ENCODE measurements at regions not wholly inside any gene's neighbourhood (a gene's known extent, or its start where the extent isn't known, plus 50 kb on each side); places are given as distances from the start of the nearest gene placed in this dataset.
"Not testable (repeated sequence)": the region's sequence is repeated elsewhere in the genome, so short reads cannot be mapped to it uniquely, and the experiment has no call there.

DNA sequence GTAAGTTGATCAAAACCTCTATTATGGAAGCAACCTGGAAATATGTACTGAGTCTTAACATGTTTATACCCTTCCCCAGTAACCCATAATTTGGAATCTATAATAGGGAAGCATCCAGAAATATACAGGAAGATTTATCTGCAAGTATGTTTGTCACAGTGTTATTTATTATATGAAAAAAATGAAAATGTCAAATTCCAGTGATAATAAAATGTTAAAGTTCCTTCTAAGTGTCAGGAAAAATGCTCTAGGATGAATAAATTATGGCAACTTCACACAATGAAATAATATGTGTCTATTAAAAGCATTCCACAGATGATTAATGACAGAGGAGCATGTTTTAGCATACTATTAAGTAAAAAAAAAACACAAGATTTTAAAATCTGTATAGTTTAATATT, 202.3 kb upstream of the PRNP start:
- H3K4me1 Mint-ChIP-seq, result no peaks in the 10 kb centered on the region
- H3K27me3 Mint-ChIP-seq, result peaks cover 21% of the 10 kb centered on the region

DNA sequence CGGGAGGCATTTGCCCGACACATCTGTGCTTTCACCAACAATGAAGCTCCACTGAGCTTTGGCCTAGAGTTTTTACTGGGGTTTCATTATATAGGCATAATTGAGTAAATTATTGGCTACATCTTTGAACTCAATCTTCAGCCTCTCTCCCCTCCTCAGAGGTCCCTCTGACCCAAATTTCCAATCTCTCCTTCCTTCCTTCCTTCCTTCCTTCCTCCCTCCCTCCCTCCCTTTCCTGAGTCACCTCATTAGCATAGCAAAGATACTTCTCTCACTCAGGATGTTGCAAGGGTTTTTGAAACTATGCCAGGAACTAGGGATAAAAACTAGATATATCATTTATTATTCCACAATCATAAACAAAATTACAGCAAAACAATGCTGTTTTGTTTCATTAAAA, 202.8 kb upstream of the PRNP start:
- no peaks in the 10 kb centered on the region for H3K4me1 Mint-ChIP-seq
- ChIA-PET POLR2A (no interaction called here), CTCF (interaction anchor here (0.5 kb wide), 1 partner anchor 90 kb away, joined by 3 read pairs; no protein-coding TSS in a partner anchor)
- no peaks in the 10 kb centered on the region for H3K36me3 Mint-ChIP-seq (ENCODE audit: low read depth)
- DNase-seq (no peak), ATAC-seq (no peak)
- H3K9me3 Mint-ChIP-seq (ENCODE audit: low read depth), result no peaks in the 10 kb centered on the region
- H3K4me3 Mint-ChIP-seq, result no peak overlapping the region
- intact Hi-C loops (cut with DNase I, micrococcal nuclease), result no loop called here
- no peak overlapping the region for H3K27ac Mint-ChIP-seq
- peaks cover 21% of the 10 kb centered on the region for H3K27me3 Mint-ChIP-seq

More for the DNA sequence above, 202.3 kb upstream of the PRNP start:
- ChIA-PET POLR2A (no interaction called here), CTCF (interaction anchor here (0.5 kb wide), 1 partner anchor 90 kb away, joined by 3 read pairs; no protein-coding TSS in a partner anchor)
- ATAC-seq, result no peak
- intact Hi-C loops (cut with DNase I, micrococcal nuclease), result no loop called here
- no peak for DNase-seq
- Mint-ChIP-seq H3K27ac (no peak overlapping the region), H3K36me3 (ENCODE audit: low read depth) (no peaks in the 10 kb centered on the region), H3K9me3 (ENCODE audit: low read depth) (no peaks in the 10 kb centered on the region), H3K4me3 (no peak overlapping the region)

DNA sequence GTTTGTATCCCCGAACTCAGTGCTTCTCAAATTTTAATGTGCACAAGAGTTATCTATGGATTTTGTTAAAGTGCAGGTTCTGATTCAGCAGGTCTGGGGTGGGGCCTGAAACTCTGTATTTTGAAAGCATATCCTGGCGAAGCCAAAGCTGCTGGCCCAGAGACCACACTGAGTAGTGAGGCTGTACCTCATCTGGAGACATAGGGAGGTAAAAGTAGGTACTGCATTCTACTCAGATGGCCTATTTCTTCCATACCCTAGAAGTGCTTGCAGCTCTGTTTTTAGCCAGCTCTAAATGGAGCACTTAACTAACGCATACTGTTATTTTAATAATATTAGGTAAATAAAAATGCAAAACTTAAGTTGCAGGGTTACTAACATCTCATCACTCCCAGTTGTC, 206.2 kb upstream of the PRNP start:
- H3K27me3 Mint-ChIP-seq, result peaks cover 20% of the 10 kb centered on the region
- ATAC-seq, result no peak
- ChIA-PET CTCF (interaction anchor here (0.6 to 0.7 kb wide), 2 partner anchors 9 to 928 kb away, joined by 3 read pairs; no protein-coding TSS in a partner anchor), POLR2A (no interaction called here)
- H3K4me1 Mint-ChIP-seq, result no peaks in the 10 kb centered on the region
- H3K36me3 Mint-ChIP-seq (ENCODE audit: low read depth), result no peaks in the 10 kb centered on the region
- no peaks in the 10 kb centered on the region for H3K9me3 Mint-ChIP-seq (ENCODE audit: low read depth)
- intact Hi-C loops (cut with DNase I, micrococcal nuclease), result no loop called here
- no peak for DNase-seq
- H3K4me3 Mint-ChIP-seq, result no peak overlapping the region
- H3K27ac Mint-ChIP-seq, result no peak overlapping the region

DNA sequence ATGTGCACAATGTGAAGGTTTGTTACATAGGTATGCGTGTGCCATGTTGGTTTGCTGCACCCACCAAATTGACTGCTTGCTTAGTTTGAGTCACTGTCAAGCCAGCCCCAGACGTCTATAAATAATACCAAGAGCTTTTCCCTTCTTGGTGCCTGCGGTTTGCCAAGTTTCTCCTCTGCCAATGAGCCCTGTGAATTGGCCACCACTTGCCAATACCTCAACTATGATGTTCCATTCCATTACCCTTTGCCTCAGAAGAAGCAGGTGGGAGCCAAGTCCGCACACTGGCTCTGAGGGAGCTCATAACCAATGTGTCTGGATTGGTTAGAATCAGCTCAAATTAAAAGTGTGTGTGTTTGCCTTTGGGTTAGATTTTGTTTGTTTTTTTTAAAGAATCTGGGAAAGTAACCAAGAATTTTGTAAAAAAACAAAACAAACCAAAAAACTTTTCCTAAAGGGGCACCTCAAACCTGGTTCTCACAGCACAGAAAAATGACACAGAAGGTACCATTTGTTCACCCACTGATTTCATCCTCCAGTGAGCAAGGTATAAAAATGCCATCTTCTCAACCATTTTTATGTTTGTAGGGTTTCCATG, 209.3 kb upstream of the PRNP start:
- ChIA-PET POLR2A (no interaction called here), CTCF (no interaction called here)
- ATAC-seq (no peak), DNase-seq (no peak)
- H3K36me3 Mint-ChIP-seq (ENCODE audit: low read depth), result no peaks in the 10 kb centered on the region
- intact Hi-C loops (cut with DNase I, micrococcal nuclease), result no loop called here
- peaks cover 13% of the 10 kb centered on the region for H3K27me3 Mint-ChIP-seq
- no peaks in the 10 kb centered on the region for H3K9me3 Mint-ChIP-seq (ENCODE audit: low read depth)
- H3K4me3 Mint-ChIP-seq, result no peak overlapping the region
- no peaks in the 10 kb centered on the region for H3K4me1 Mint-ChIP-seq
- no peak overlapping the region for H3K27ac Mint-ChIP-seq

DNA sequence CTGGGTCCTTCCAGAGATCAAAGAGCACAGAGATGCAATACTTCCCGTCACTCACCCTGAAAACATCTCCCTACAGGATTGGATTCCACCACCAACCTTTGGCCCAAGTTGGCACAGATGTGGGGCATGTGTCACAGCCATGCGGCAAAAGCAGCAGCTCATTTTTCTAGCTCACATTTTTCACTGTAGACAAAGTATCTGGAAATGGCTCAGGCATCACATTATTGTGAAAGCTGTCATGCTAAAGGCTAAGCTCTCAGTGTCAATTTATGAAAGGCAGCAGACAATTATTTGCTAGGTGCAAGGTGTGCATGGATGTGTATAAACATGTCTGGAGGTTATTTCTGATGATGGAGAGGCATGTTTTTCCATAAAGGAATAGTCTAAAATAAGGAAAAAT, 213.3 kb upstream of the PRNP start:
- ChIA-PET CTCF (no interaction called here), POLR2A (no interaction called here)
- H3K4me3 Mint-ChIP-seq, result no peak overlapping the region
- no peaks in the 10 kb centered on the region for H3K4me1 Mint-ChIP-seq
- no peak overlapping the region for H3K27ac Mint-ChIP-seq
- no peak for ATAC-seq
- intact Hi-C loops (cut with DNase I, micrococcal nuclease), result no loop called here
- peaks cover 11% of the 10 kb centered on the region for H3K27me3 Mint-ChIP-seq
- no peak for DNase-seq
- no peaks in the 10 kb centered on the region for H3K36me3 Mint-ChIP-seq (ENCODE audit: low read depth)
- H3K9me3 Mint-ChIP-seq (ENCODE audit: low read depth), result no peaks in the 10 kb centered on the region

DNA sequence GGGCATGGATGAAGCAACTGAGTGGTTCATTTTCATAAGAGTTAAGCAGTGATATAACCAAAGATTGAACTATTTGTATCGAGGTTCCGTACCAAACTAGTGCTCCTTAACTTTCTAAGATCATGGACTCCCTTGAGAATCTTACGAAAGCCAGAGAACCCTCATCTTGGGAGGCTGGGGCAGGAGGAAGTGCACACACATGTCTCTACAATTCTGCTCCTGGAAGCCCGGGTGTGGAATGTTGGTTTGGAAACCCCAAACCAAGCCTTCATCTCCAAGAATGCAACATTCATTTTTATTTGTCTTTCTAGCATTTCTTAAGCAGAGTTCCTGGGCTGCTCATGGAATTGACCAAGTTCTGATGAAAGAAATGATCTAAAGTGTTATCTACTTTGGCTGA, 215.0 kb upstream of the PRNP start:
- Mint-ChIP-seq H3K27ac (no peak overlapping the region), H3K36me3 (ENCODE audit: low read depth) (no peaks in the 10 kb centered on the region), H3K27me3 (peaks cover 11% of the 10 kb centered on the region), H3K9me3 (ENCODE audit: low read depth) (no peaks in the 10 kb centered on the region), H3K4me3 (no peak overlapping the region), H3K4me1 (no peaks in the 10 kb centered on the region)
- ATAC-seq (no peak), DNase-seq (no peak)
- CTCF ChIA-PET, result no interaction called here
- intact Hi-C loops (cut with DNase I, micrococcal nuclease), result no loop called here
- POLR2A ChIA-PET, result no interaction called here

DNA sequence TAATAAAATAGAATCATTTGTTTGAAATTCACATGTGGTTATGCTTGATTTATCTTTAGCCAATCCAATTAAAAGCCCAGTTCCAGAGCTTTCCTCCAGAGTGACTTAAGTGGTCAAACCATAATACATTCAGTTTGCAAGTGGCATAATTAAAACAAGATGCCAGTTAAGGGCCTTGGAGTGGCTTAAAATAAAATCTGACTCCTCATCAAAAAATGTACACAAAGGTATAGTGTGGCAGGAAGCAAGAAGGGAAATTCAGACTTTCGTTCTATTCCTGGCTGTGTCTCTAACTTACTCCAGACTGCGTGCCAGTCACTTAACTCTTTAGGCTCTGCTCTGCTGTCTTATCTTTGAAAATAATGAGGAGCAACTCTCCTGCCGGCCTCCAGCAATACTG, 215.9 kb upstream of the PRNP start:
- no peaks in the 10 kb centered on the region for H3K9me3 Mint-ChIP-seq (ENCODE audit: low read depth)
- peaks cover 8% of the 10 kb centered on the region for H3K27me3 Mint-ChIP-seq
- ATAC-seq (no peak), DNase-seq (no peak)
- no peaks in the 10 kb centered on the region for H3K36me3 Mint-ChIP-seq (ENCODE audit: low read depth)
- CTCF ChIA-PET, result interaction anchor here (0.6 kb wide), 2 partner anchors 89 to 729 kb away, joined by 3 to 4 read pairs; no protein-coding TSS in a partner anchor
- intact Hi-C loops (cut with DNase I, micrococcal nuclease), result no loop called here
- POLR2A ChIA-PET, result no interaction called here
- H3K27ac Mint-ChIP-seq, result no peak overlapping the region
- H3K4me1 Mint-ChIP-seq, result no peaks in the 10 kb centered on the region
- H3K4me3 Mint-ChIP-seq, result no peak overlapping the region

DNA sequence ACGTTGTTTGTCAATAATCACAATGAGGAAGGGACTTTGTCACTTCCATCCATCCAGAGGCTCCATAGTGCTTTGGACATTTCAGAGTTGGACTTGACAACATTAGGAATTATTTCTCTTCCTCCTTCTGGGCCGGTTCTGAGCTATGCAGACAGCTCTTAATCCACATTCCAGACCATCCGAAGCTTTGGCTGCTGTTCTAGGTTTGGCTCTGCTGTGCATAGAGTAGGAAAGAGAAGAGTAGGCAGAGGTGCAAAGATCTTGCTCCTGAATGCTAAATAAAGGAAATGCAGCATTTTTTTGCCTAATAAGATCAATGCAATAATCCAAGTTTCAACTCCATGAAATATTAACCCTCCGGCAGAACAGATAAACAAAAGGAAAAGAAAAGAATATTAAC, 216.3 kb upstream of the PRNP start:
- Mint-ChIP-seq H3K36me3 (ENCODE audit: low read depth) (no peaks in the 10 kb centered on the region), H3K9me3 (ENCODE audit: low read depth) (no peaks in the 10 kb centered on the region), H3K4me1 (no peaks in the 10 kb centered on the region), H3K4me3 (no peak overlapping the region), H3K27me3 (peaks cover 8% of the 10 kb centered on the region), H3K27ac (no peak overlapping the region)
- CTCF ChIA-PET, result interaction anchor here (0.6 kb wide), 1 partner anchor 729 kb away, joined by 4 read pairs; no protein-coding TSS in a partner anchor
- POLR2A ChIA-PET, result no interaction called here
- ATAC-seq (no peak), DNase-seq (no peak)
- intact Hi-C loops (cut with DNase I, micrococcal nuclease), result no loop called here

DNA sequence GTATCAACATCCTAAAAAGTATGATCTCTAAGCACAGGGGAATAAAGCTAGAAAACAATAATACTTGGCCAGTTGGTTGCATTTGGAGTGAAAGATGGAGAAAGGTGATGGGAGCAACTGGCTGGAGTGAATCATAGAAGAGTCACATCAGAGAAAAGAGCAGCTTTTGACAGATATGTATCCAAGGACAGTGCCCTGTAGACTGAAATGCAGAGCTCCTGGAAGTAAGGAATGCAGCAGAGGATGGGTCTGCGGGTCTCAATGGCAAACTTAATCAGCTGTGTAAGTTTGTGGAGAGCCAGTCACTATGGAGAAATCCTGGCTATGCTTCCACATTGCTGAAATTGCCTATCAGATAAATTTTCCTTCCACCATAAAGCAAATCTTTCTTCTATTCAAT, 218.1 kb upstream of the PRNP start:
- H3K4me1 Mint-ChIP-seq, result no peaks in the 10 kb centered on the region

DNA sequence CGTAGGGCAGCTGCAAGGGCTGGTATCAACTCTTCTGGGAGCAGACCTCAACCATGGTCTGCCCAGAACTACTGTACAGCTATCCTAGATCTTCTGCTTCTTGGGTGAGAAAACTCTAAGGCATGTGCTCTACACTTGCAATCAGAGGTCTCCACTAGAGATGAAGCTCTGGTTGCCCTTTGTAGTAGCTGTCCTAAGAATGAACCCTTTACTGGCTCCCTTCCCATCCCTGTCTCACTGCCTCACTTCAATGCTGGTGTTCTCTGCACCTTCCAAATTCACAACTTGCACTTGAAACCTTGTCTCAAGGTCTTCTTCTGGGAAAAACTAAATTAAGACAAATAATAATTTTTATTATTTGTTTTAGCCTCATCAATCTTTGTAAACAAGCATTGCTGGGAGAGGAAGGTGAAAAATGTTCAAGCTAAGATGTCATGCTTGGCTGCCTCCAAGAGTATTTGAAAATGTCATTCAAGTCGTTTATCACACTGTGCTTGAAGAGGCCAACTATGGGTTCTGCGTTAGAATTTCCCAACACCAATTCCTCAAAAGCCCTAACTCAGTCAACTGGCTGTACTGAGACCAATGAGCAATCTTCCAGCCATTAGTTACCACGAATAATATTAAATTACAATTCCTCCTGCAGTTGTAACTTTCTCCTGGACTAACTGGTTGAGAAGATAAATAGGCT, 216.9 kb upstream of the ADRA1D start:
- H3K4me1 Mint-ChIP-seq, result no peaks in the 10 kb centered on the region
- H3K9me3 Mint-ChIP-seq (ENCODE audit: low read depth), result no peaks in the 10 kb centered on the region
- POLR2A ChIA-PET, result no interaction called here
- no peaks in the 10 kb centered on the region for H3K27me3 Mint-ChIP-seq
- intact Hi-C loops (cut with DNase I, micrococcal nuclease), result no loop called here
- ATAC-seq (no peak), DNase-seq (no peak)
- H3K27ac Mint-ChIP-seq, result no peak overlapping the region
- H3K36me3 Mint-ChIP-seq (ENCODE audit: low read depth), result no peaks in the 10 kb centered on the region
- no peak overlapping the region for H3K4me3 Mint-ChIP-seq
- CTCF ChIA-PET, result no interaction called here

More for the DNA sequence above, 218.1 kb upstream of the PRNP start:
- intact Hi-C loops (cut with DNase I, micrococcal nuclease), result no loop called here
- peaks cover 4% of the 10 kb centered on the region for H3K27me3 Mint-ChIP-seq
- no peaks in the 10 kb centered on the region for H3K36me3 Mint-ChIP-seq (ENCODE audit: low read depth)
- no peaks in the 10 kb centered on the region for H3K9me3 Mint-ChIP-seq (ENCODE audit: low read depth)
- ATAC-seq (no peak), DNase-seq (no peak)
- H3K4me3 Mint-ChIP-seq, result no peak overlapping the region
- POLR2A ChIA-PET, result no interaction called here
- no peak overlapping the region for H3K27ac Mint-ChIP-seq
- CTCF ChIA-PET, result interaction anchor here (0.6 kb wide), 1 partner anchor 255 kb away, joined by 3 read pairs; no protein-coding TSS in a partner anchor

DNA sequence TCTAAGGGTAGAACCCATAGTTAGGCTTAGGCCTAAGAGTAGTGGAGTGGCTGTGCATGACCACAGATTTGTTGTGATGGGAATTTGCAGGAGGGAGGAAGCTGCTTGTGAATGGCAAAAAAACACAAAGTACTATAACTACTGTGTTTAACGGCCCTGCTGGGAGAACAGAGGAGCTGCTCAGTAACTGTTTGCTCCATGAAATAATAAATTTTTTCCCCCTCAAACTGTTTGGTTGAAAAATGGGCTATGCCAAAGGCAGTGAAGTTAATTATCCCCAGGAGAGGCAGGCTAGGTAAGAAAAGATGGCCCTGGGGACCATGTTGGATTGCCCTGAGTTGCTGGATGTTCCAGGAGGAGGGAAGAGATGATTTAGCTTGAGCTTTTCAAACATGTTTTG, 216.1 kb upstream of the ADRA1D start:
- intact Hi-C loops (cut with DNase I, micrococcal nuclease), result no loop called here
- Mint-ChIP-seq H3K4me1 (no peaks in the 10 kb centered on the region), H3K36me3 (ENCODE audit: low read depth) (no peaks in the 10 kb centered on the region), H3K27me3 (no peaks in the 10 kb centered on the region), H3K27ac (no peak overlapping the region), H3K4me3 (no peak overlapping the region), H3K9me3 (ENCODE audit: low read depth) (no peaks in the 10 kb centered on the region)
- ATAC-seq (no peak), DNase-seq (no peak)
- CTCF ChIA-PET, result no interaction called here
- POLR2A ChIA-PET, result no interaction called here

DNA sequence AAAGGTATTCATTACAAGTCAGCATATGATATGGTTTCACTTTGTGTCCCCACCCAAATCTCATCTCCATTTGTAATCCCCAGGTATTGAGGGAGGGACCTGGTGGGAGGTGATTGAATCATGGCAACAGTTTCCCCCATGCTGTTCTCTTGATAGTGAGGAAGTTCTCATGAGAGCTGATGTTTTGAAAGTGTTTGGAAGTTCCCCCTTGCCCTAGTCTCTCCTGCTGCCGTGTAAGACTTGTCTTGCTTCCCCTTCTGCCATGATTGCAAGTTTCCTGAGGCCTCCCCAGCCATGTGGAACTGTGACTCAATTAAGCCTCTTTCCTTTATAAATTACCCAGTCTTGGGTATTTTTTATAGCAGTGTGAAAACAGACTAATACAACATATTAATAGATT, 213.7 kb upstream of the ADRA1D start:
- H3K4me1 Mint-ChIP-seq; CTCF ChIA-PET; H3K27ac Mint-ChIP-seq; ATAC-seq; intact Hi-C loops (cut with DNase I, micrococcal nuclease); DNase-seq; H3K27me3 Mint-ChIP-seq; H3K4me3 Mint-ChIP-seq; H3K36me3 Mint-ChIP-seq (ENCODE audit: low read depth); H3K9me3 Mint-ChIP-seq (ENCODE audit: low read depth); POLR2A ChIA-PET: not testable (repeated sequence)

Data from activated CD4-positive, alpha-beta T cell treated with anti-CD3 and anti-CD28 coated beads for 36 hours (primary cell).